GM12865 (cell line): ENCODE measurements at regions not wholly inside any gene's neighbourhood (a gene's known extent, or its start where the extent isn't known, plus 50 kb on each side); places are given as distances from the start of the nearest gene placed in this dataset.

ENCODE experiments used
- DNase-seq: peaks from one replicate; pipeline ENCODE4 v3.0.0; 2010; ENCODE audit warnings: low read depth
- H3K4me3 ChIP-seq: 2 replicates; pipeline ENCODE4 v1.5.1; 2011; ENCODE audit warnings: mild to moderate bottlenecking, low read depth, low read length, control low read depth
- CTCF ChIP-seq: IDR thresholded peaks from 2 replicates; pipeline ENCODE4 v1.5.1; 2011; ENCODE audit warnings: low read length, control low read depth, low read depth, inconsistent platforms; ENCODE audit not compliant: insufficient read depth; ENCODE audit errors: missing control alignments

- no peak for DNase-seq
- TF ChIP-seq CTCF: no peak
- H3K4me3 ChIP-seq: no peak overlapping the region
Measured at GRCh38 chr11:130583801-130584211, 135.4 kb downstream of the ADAMTS15 start.

- no peak for TF ChIP-seq CTCF
- DNase-seq: no peak
- no peak overlapping the region for H3K4me3 ChIP-seq
Measured at GRCh38 chr11:130585545-130585944, 137.1 kb downstream of the ADAMTS15 start.

GRCh38 chr11:130587658-130588057, 139.2 kb downstream of the ADAMTS15 start:
- TF ChIP-seq CTCF: no peak
- no peak overlapping the region for H3K4me3 ChIP-seq
- no peak for DNase-seq

- no peak overlapping the region for H3K4me3 ChIP-seq
- DNase-seq: no peak
- TF ChIP-seq CTCF: no peak
Measured at GRCh38 chr11:130588471-130588870, 140.0 kb downstream of the ADAMTS15 start.

GRCh38 chr11:130592056-130592455, 143.6 kb downstream of the ADAMTS15 start:
- DNase-seq: no peak
- TF ChIP-seq CTCF: no peak
- no peak overlapping the region for H3K4me3 ChIP-seq

GRCh38 chr11:130593064-130593463, 144.6 kb downstream of the ADAMTS15 start:
- TF ChIP-seq CTCF: no peak
- DNase-seq: no peak
- no peak overlapping the region for H3K4me3 ChIP-seq

- H3K4me3 ChIP-seq: no peak overlapping the region
- no peak for DNase-seq
- TF ChIP-seq CTCF: no peak
Measured at GRCh38 chr11:130598433-130598832, 150.0 kb downstream of the ADAMTS15 start.
